ENCODE measurements at regions not wholly inside any gene's neighbourhood (a gene's known extent, or its start where the extent isn't known, plus 50 kb on each side); places are given as distances from the start of the nearest gene placed in this dataset.

DNA sequence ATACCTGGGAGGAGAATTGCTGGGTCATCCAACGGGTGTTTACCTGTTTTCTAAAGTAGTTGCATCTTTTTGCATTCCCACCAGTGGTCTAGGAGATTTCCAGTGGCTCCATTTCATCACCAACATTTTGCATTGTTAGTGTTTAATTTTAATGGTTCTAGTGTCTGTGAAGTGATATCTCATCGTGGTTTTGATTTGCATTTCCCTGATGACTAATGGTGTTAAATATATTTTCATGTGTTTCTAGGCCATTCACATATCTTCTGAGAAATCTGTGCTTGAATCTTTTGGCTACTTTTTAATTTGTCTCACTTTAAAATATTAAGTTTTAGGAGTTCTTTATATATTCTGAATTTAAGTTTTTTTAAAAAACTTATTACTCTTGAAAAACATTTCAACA lies 439.6 kb downstream of the TMEM135 start:
- Histone ChIP-seq H3K4me2 (ENCODE audit: low read length) (no peak overlapping the region), H3K36me3 (replicated peaks; ENCODE audit: low read depth, low read length) (peaks cover 22% of the 10 kb centered on the region), H3K4me1 (ENCODE audit: low read length) (peaks cover 34% of the 10 kb centered on the region), H2AFZ (ENCODE audit: low read depth, low read length) (no peak overlapping the region), H3K4me3 (ENCODE audit: low read length) (no peak overlapping the region), H3K9ac (ENCODE audit: low read length) (no peak overlapping the region), H3K79me2 (ENCODE audit: low read length) (no peaks in the 10 kb centered on the region), H4K20me1 (ENCODE audit: insufficient read depth, low read length) (no peaks in the 10 kb centered on the region), H3K27ac (ENCODE audit: low read length) (no peak overlapping the region), H3K27me3 (ENCODE audit: low read depth, low read length) (peaks cover 4% of the 10 kb centered on the region; the same call in 1 of the 2 replicates), H3K9me3 (ENCODE audit: insufficient read depth, low read length) (peaks cover 8% of the 10 kb centered on the region; the same call in 1 of the 2 replicates)
- no peak for TF ChIP-seq EZH2phosphoT487 (IDR thresholded peaks at IDR 0.05; ENCODE audit: low read depth)
- no peak for TF ChIP-seq CTCF (IDR thresholded peaks at IDR 0.05; ENCODE audit: low read depth, low read length)

DNA sequence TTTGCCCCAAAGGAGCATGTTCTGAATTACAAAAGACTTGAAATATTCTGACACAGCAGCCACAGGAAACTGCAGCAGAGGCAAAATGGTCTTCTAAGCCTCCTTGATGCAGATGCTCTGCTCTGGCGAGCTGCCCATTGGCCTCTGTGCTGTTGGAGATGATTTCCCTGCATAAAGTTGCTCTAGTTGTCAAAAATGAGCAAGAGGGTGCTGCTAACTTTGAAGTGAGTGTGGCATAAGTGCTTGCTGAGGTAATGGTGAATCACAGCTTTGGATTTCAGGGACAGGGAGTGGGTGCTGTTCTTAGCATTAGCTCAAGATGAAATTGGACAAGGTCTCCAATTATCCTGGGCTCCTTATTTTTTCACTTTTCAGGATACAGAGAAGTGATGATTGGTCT lies 435.4 kb downstream of the TMEM135 start:
- H4K20me1 ChIP-seq (ENCODE audit: insufficient read depth, low read length), result no peaks in the 10 kb centered on the region
- H3K27ac ChIP-seq (ENCODE audit: low read length), result no peak overlapping the region
- peaks cover 12% of the 10 kb centered on the region; the same call in 1 of the 2 replicates for H3K9me3 ChIP-seq (ENCODE audit: insufficient read depth, low read length)
- TF ChIP-seq CTCF (IDR thresholded peaks at IDR 0.05; ENCODE audit: low read depth, low read length), result no peak
- no peak for TF ChIP-seq EZH2phosphoT487 (IDR thresholded peaks at IDR 0.05; ENCODE audit: low read depth)
- H3K4me2 ChIP-seq (ENCODE audit: low read length), result no peak overlapping the region
- H3K4me1 ChIP-seq (ENCODE audit: low read length), result peaks cover 30% of the 10 kb centered on the region
- no peak overlapping the region for H3K4me3 ChIP-seq (ENCODE audit: low read length)
- H2AFZ ChIP-seq (ENCODE audit: low read depth, low read length), result no peak overlapping the region
- peaks cover 9% of the 10 kb centered on the region; the same call in 1 of the 2 replicates for H3K27me3 ChIP-seq (ENCODE audit: low read depth, low read length)
- H3K79me2 ChIP-seq (ENCODE audit: low read length), result no peaks in the 10 kb centered on the region
- H3K36me3 ChIP-seq (replicated peaks; ENCODE audit: low read depth, low read length), result peaks cover 30% of the 10 kb centered on the region
- no peak overlapping the region for H3K9ac ChIP-seq (ENCODE audit: low read length)

GRCh38 chr11:87466223-87466622 lies 428.5 kb downstream of the TMEM135 start:
- Histone ChIP-seq H2AFZ (ENCODE audit: low read depth, low read length) (no peak overlapping the region), H3K4me3 (ENCODE audit: low read length) (no peak overlapping the region), H3K27ac (ENCODE audit: low read length) (no peak overlapping the region), H3K27me3 (ENCODE audit: low read depth, low read length) (no peaks in the 10 kb centered on the region; the same call in 1 of the 2 replicates), H3K4me2 (ENCODE audit: low read length) (no peak overlapping the region), H3K4me1 (ENCODE audit: low read length) (peaks cover 20% of the 10 kb centered on the region), H3K79me2 (ENCODE audit: low read length) (no peaks in the 10 kb centered on the region), H3K9me3 (ENCODE audit: insufficient read depth, low read length) (no peaks in the 10 kb centered on the region), H4K20me1 (ENCODE audit: insufficient read depth, low read length) (no peaks in the 10 kb centered on the region), H3K9ac (ENCODE audit: low read length) (no peak overlapping the region), H3K36me3 (replicated peaks; ENCODE audit: low read depth, low read length) (peaks cover 1% of the 10 kb centered on the region)
- TF ChIP-seq CTCF (IDR thresholded peaks at IDR 0.05; ENCODE audit: low read depth, low read length) (no peak), EZH2phosphoT487 (IDR thresholded peaks at IDR 0.05; ENCODE audit: low read depth) (no peak)

GRCh38 chr11:87465716-87466115 lies 428.0 kb downstream of the TMEM135 start:
- TF ChIP-seq EZH2phosphoT487 (IDR thresholded peaks at IDR 0.05; ENCODE audit: low read depth) (no peak), CTCF (IDR thresholded peaks at IDR 0.05; ENCODE audit: low read depth, low read length) (no peak)
- no peak overlapping the region for H2AFZ ChIP-seq (ENCODE audit: low read depth, low read length)
- H3K9me3 ChIP-seq (ENCODE audit: insufficient read depth, low read length), result no peaks in the 10 kb centered on the region
- no peaks in the 10 kb centered on the region for H3K79me2 ChIP-seq (ENCODE audit: low read length)
- H3K36me3 ChIP-seq (replicated peaks; ENCODE audit: low read depth, low read length), result no peaks in the 10 kb centered on the region
- no peak overlapping the region for H3K27ac ChIP-seq (ENCODE audit: low read length)
- no peak overlapping the region for H3K4me2 ChIP-seq (ENCODE audit: low read length)
- peaks cover 20% of the 10 kb centered on the region for H3K4me1 ChIP-seq (ENCODE audit: low read length)
- H3K9ac ChIP-seq (ENCODE audit: low read length), result no peak overlapping the region
- no peaks in the 10 kb centered on the region; the same call in 1 of the 2 replicates for H3K27me3 ChIP-seq (ENCODE audit: low read depth, low read length)
- H4K20me1 ChIP-seq (ENCODE audit: insufficient read depth, low read length), result no peaks in the 10 kb centered on the region
- no peak overlapping the region for H3K4me3 ChIP-seq (ENCODE audit: low read length)
